HL-60/S4 (cell line): ENCODE measurements at regions not wholly inside any gene's neighbourhood (a gene's known extent, or its start where the extent isn't known, plus 50 kb on each side); places are given as distances from the start of the nearest gene placed in this dataset.
"Not testable (repeated sequence)": the region's sequence is repeated elsewhere in the genome, so short reads cannot be mapped to it uniquely, and the experiment has no call there.

Source experiments
- in situ Hi-C: fragments of 300-500 bp; cut with MboI; formaldehyde crosslinking; loops from 2 replicates; pipeline ENCODE4 v1.14.3; 2022; ENCODE audit warnings: low sequenced_read_pairs

- in situ Hi-C loops, result no loop called here
Measured at GRCh38 chr5:67605730-67606585, 409.4 kb upstream of the CD180 start.

GRCh38 chr5:67591491-67591890 is 394.9 kb upstream of the CD180 start:
- in situ Hi-C loops, result no loop called here

- in situ Hi-C loops, result no loop called here
Measured at GRCh38 chr5:67588389-67588788, 391.8 kb upstream of the CD180 start.

- in situ Hi-C loops, result no loop called here
Measured at GRCh38 chr5:67581203-67581602, 384.6 kb upstream of the CD180 start.

- in situ Hi-C loops, result no loop called here
Measured at GRCh38 chr5:67578011-67578410, 381.4 kb upstream of the CD180 start.

GRCh38 chr5:67577424-67577823 is 380.8 kb upstream of the CD180 start:
- in situ Hi-C loops, result no loop called here

- in situ Hi-C loops, result no loop called here
Measured at GRCh38 chr5:67576112-67576511, 379.5 kb upstream of the CD180 start.

GRCh38 chr5:67575087-67575486 is 378.5 kb upstream of the CD180 start:
- in situ Hi-C loops, result no loop called here

GRCh38 chr5:67561151-67561932 is 364.7 kb upstream of the CD180 start:
- in situ Hi-C loops, result no loop called here

GRCh38 chr5:67552773-67553172 is 356.2 kb upstream of the CD180 start:
- in situ Hi-C loops, result no loop called here

GRCh38 chr5:67549947-67550346 is 353.3 kb upstream of the CD180 start:
- in situ Hi-C loops, result no loop called here

GRCh38 chr5:67549296-67549618 is 352.7 kb upstream of the CD180 start:
- in situ Hi-C loops, result no loop called here

- in situ Hi-C loops, result no loop called here
Measured at GRCh38 chr5:67548520-67549295, 352.1 kb upstream of the CD180 start.

- in situ Hi-C loops, result no loop called here
Measured at GRCh38 chr5:67547682-67548081, 351.1 kb upstream of the CD180 start.

GRCh38 chr5:67544942-67545341 is 348.3 kb upstream of the CD180 start:
- in situ Hi-C loops, result not testable (repeated sequence)

- in situ Hi-C loops, result no loop called here
Measured at GRCh38 chr5:67543720-67544270, 347.2 kb upstream of the CD180 start.

- in situ Hi-C loops, result no loop called here
Measured at GRCh38 chr5:67542479-67542878, 345.9 kb upstream of the CD180 start.

- in situ Hi-C loops, result no loop called here
Measured at GRCh38 chr5:67541875-67542274, 345.3 kb upstream of the CD180 start.

GRCh38 chr5:67538855-67539506 is 342.4 kb upstream of the CD180 start:
- in situ Hi-C loops, result no loop called here

- in situ Hi-C loops, result no loop called here
Measured at GRCh38 chr5:67537439-67538148, 341.0 kb upstream of the CD180 start.
